HG02973 (cell line): ENCODE measurements at regions not wholly inside any gene's neighbourhood (a gene's known extent, or its start where the extent isn't known, plus 50 kb on each side); places are given as distances from the start of the nearest gene placed in this dataset.

Experiments used
- ATAC-seq: cut with Tn5 transposase; IDR thresholded peaks from one replicate; pipeline ENCODE4 v1.9.1; 2021; ENCODE audit warnings: moderate library complexity; ENCODE audit not compliant: unreplicated experiment

DNA sequence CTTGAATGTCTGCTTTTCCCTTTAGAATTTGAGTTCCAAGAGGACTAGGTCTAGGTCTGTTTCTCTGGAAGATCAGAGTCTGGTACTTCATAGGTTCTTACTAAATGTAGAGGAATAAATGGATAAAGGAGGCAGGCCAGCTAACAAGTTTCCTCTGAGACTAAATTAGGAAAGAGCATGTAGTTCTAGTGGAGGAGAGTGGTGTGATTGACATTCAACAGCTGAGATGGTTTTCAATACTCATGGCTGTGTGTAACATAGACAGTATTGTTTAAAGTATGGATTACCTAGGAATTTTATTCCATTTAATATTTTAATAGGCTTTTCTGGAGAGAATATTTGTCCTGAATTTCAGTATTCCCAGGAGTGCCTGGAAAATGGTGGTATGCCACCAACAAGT is 364.7 kb downstream of the METTL15 start:
- no peak for ATAC-seq

DNA sequence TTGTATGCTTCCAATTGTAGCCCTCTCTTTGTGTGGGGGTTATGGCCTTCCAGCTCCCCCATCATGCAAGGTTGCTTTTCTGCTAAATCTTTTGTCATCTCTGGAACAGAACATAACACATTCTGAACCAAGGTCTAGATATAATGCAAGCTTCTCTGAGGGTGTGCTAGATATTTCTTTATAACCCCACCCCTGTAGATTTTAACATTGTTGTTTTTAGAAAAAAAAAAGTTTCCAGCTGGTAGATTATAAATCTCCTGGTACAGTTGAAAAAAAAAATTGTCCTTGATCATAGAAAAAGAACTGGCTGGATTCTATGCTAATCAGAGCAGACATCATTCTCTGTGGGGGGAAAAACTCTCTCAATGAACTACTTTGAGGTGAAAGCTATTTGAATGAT is 363.3 kb downstream of the METTL15 start:
- ATAC-seq: no peak

DNA sequence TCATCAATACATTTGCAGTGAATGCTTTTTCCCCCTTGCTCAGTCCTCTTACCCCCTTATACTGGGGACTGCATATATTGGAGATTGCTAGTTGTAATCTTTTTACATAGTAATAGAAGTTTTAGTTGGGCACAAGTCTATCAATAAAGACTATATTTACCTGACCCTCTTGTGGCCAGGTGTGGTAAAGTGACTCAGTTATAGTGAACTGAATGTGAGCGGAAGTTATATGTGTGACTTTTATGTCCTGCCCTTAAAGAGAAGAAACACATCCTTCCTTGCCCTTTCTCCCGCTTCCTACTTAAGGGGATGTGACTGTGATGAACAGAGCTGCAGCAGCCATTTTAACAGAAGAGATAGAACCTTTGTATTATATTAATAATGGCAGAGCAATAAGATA is 362.0 kb downstream of the METTL15 start:
- no peak for ATAC-seq

DNA sequence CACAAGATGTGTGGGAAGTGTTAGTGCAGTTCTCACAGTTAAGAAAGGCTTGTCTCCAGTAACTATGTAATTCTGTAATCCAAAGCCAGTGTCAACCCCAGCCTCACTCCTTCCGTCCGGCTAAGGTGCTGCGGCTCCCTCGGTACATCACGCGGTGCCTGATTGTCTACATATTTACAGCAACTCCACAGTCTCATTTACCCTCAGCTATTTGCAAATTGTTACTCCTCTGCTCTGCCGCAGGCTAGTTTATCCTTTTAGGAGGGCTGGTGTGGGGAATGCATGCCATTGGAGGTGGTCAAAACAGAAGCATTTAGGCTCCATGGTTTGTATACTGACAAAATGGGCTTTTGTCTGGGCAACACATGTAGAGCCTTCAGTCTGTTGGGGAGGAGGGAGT is 358.3 kb downstream of the METTL15 start:
- ATAC-seq: no peak

DNA sequence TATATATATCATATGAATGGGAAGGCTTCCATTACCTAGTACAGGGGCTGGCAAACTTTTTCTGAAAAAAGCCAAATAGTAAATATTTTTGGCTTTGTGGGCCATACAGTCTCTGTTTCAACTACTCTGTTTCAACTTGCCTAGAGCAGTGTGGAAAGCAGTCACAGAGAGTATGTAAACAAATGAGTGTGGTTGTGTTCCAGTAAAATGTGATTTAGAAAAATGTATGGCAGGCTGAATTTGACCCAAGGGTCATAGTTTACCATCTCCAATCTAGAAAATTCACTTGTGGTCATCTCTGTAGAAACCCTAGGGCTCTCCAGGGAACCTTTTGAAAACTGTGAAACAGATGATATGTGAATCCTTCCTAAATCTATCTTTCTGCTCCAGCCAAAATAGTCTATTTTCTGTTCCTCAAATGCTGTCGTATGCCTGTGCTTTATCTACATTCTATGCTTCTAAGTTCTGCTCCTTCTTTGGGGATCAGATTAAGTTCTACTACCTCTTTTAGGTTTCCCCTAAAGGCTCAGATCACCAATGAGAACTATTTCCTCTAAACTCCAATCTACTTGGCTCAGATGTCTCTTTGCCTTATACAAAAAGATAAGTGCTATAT is 356.2 kb downstream of the METTL15 start:
- ATAC-seq: no peak

DNA sequence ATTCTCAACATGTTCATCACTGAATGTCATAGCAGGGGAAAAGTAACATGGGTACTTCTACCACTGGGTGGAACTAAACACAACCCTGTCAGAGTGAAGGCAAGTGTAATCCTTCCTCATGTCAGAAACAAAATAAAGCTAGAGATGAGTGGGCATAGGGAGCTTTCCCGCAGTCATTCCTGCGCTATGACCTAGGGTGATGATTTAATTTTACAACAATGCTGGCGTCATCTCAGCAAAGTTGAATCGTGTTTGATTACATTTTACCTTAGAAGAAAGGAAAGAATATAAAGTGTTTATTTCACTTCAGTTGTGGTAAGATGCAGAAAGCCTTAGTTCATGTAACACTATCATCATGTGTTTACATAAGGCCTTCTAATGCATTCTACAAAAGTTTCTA is 355.6 kb downstream of the METTL15 start:
- no peak for ATAC-seq

DNA sequence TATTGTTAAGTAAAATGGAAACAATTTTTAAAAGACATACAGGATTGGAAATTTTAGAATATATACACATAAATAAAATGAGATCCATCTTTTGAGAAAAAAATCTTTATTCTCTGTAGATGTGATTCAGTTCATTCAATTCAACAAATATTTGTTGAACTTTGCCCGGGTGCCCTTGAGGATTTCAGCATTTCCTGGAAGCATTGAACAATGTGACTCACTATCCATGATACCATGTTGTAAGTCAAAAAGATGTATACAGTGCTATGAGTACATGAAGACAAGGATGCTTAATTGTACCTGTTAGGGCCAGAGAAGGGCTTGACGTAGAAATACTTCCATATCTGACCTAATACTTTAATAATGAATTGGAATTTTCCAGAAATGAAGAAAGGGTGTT is 353.7 kb downstream of the METTL15 start:
- ATAC-seq: no peak

DNA sequence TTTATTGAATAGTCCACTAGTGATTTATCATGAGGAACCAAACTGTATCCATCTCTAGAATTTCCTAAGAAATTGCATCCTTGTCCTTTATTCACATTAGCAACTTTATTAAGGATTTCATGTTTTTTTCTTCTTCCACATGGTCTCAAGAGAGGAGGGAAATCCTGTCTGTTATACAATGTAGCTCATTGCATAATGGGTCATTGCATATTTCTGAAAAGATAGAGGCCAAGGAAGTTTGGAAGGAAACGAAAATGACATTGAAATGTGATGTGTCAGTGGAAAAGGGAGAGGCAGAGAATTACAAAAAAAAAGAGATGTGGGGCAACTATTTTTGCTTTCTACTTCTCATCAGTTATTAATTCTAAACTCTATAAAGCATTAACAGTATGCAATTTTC is 353.1 kb downstream of the METTL15 start:
- no peak for ATAC-seq

DNA sequence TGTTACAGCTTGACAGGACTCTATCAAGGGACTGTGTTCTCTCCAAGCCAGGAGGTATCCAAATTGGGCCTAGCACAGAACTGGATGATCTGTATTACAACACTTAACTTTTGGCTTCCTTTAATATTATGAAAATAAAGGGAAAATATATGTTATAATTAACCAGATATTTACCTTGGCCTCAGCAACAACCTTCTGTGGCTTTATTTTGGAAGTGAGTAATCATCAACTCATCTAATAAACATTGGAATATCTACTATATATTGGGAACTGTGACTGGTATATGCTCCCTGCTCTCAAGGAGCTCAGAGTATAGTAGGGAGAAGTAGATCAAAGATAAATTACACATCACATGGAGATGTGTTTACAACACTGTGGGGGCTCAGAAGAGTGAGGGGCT is 352.2 kb downstream of the METTL15 start:
- no peak for ATAC-seq

DNA sequence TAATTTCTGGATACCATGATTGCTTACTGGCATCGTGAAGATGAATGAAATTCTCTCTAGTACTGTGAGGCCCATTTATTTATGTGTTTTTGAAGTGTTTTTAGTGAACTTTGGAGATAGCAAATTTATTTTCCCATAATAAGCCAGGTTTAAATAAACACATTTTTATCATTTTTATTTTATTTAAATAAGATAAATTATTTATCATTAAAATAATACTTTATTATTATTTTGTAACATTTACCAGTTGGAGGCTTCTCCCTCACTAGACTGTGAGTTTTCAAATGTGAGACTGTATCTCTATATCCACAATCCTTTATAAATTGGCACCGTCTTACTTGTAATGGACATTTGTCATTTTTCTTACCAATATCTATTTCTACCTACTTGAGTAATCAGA is 351.7 kb downstream of the METTL15 start:
- ATAC-seq: no peak

DNA sequence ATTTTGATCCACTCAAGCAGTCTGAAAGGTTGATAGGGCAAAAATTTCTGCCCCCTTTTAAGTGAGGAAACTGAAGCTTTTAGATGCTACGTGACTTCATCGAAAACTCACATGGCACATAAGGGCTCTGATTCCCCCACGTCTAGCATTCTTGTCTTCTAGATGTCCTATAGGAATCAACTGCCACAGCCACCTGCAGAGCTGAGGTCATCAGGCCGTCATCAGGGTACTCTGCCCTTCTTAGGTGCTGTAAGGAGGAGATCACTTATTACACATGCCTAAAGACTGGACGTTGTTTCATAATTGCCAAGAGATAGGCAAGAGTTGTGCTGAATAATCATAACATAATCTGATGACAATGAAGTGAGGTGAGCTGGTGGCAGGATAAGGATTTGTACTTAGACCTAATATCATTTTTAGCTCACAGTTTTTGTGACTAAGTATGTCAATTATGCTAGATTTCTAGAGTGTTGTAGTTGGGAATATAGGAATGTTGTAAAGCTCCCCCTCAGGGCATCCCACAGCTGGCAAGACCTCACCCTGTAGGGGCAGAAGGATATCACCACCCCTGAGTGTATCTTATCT is 349.4 kb downstream of the METTL15 start:
- ATAC-seq: no peak

DNA sequence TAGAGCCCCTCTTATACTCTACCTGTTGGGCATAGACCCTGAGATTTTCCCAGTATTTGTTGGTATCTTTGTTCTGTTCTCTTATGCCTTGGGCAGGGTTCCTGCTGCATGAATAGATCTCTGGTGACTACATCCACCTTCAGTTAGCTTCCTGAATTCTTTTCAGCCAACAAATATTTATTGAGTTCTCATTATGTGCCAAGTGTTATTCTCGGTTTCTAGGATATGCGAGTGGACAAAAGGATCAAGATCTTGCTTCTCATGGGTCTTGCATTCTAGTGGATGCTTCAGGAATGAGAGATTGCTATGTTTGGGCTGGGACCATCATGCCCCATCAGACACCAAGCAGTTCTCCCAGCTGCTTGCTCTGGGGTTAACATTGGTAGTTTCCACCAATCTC is 340.0 kb downstream of the METTL15 start:
- no peak for ATAC-seq

DNA sequence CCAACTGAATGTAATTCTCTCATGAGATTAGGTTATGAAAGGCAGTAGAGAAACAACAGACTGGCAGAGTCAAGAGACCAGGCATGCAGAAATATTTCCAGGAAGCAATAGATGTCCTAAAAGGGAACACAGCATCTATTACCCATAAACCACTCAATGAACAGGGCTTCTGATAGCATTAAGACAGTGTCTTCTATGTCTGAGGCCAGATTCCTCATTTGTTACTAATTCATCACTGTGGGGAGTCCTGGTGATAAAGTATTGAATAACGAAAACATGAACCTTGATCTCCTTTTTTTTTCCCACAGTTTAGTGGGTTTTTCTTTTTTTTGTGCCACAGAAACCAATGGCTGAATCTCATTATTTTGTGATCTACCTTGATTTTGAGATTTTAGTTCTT is 339.0 kb downstream of the METTL15 start:
- ATAC-seq: no peak

DNA sequence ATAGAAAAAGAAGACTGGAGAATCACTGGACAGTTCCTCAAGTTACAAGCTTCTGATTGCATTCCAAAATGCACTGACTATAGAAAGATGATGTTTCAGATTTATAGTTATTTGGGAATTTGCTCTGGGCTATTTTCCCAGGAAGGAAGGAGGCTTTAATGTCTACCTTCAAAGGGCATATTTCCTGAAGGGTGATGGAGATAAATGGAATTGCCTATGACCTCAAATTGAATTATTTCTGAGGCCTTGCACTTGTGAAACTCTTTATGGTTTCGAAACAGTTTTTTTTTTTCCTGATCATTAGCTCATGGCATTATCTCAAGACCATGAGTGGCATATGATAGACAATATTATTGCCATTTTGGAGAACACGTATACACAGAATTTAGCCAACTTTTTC is 333.9 kb downstream of the METTL15 start:
- ATAC-seq: no peak

DNA sequence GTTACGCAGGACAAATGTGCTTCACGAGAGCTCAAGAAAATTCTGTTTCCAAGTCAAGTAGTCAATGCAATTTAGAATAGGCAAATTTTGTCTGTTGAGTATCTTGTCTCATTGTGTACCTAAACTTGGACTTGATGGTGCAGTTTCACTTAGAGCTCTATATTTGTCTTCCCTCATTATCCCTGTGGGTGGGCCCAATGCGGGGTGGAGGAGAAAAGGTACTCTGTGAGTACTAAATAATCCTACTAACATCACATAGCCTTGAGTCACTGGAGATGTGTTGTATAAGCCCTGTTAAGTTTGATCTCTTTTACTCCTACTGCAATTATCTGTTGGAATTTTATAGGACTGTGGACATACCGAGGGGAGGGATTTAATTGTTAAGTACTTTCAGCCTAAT is 331.2 kb downstream of the METTL15 start:
- ATAC-seq: no peak

DNA sequence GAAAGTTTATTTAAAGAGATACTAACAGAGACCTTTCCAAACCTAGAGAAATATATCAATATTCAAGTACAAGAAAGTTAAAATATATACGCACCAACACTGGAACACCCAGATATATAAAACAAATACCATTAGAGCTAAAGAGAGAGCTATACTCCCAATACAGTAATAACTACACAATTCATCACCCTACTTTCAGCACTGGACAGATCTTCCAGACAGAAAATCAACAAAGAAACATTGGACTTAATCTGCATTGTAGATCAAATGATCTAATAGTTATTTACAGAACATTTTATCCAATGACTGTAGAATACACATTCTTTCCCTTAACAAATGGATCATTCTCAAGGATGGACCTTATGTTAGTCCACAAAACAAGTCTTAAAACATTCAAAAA is 311.9 kb downstream of the METTL15 start:
- no peak for ATAC-seq

DNA sequence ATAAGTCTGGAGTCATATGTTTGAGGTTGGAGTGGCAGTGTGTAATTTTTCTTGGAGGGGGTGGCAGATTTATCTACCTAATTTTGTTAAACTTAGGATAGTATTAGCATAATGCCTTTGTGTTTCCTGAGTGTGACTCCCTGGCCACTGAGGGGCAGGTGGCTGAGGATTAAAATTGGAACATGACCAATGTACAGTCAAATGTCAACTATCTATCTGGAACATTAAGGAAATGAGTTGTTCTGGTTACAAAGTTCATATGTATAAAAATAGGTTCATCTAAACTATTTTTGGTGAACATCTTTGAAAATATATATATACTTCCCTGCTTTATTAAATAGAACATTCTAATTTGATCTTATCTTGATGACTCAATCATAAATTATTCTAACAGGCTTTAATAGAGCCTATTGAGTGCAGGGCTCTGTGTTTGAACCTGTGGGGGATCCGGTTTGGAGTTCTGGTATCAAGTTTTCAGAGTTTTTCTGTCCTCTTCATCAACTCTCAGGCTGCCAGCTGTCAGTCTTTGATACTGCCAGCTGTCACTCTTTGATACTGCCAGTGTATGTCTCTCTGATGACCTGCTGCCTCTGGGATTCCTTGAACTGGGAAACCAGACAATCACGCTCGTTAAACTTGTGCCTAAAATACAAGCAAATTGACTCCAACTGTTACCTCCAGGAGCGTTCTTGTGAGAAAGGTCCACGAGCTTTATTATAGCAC is 309.6 kb downstream of the METTL15 start:
- no peak for ATAC-seq

DNA sequence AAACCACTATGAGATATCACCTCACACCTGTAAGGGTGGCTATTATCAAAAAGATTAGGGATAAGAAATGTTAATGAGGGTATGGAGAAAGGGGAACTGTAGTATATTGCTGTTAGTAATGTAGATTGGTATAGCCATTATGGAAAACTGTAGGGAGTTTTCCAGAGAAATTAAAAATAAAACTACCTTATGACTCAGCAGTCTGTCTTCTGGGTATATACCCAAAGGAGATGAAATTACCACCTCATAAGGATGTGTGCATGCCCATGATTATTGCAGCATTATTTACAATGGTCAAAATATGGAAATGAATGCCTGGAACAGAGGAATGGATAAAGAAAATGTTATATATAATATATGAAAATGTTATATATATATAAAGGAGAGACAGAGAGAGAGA is 303.8 kb downstream of the METTL15 start:
- ATAC-seq: no peak

DNA sequence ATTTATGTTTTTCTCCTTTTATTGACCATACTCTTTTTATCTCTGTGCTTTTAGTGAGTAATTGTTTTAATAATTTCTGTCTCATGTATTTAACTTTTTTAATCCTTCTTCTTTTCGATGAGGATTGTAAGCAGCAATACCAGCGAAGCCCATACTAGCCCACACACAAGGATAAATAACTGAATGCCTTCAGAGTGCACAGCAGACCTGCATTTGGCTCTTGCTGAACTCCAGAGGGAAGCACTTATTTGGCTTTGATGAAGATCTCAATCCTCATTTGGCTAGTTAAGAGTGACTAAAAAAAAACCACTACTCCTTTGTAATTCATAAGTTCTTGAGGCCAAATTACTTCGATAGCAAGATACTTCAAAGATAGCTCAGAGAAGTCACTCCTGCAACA is 293.3 kb downstream of the METTL15 start:
- ATAC-seq: no peak

DNA sequence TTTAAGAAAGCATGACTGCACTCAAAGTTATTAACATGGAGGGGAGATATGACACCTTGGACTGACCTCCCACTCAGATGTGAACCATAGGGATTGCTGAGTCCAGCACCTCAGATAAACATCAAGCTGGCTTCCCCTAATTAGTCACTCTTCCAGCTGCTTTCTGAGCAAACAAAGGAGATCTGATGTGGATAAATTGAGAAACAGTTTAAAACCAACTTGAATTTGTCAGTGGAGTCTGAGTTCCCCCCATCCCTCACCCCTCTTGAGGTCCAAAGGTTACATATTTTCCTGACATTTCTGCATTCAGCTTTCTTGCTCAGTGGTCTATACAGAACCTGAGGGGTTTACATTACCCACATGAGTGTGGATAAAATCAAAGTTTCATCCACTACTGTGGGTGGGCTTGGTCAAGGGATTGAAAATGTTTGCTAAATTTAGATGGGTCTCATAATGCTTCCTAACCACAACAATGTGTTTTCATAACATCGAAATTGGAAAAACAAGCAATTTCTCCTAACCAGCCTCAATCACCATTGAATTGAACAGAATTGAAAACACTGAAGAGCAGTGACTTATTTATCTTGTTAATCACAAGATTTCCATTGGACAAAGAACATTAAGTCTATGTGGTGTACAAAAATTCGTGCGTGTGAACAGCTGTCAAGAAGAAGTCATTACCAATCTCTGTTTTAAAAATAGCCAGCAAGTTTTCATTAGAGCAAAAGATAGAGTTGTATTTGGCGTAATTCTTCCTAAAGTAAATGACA is 292.3 kb downstream of the METTL15 start:
- ATAC-seq: no peak

DNA sequence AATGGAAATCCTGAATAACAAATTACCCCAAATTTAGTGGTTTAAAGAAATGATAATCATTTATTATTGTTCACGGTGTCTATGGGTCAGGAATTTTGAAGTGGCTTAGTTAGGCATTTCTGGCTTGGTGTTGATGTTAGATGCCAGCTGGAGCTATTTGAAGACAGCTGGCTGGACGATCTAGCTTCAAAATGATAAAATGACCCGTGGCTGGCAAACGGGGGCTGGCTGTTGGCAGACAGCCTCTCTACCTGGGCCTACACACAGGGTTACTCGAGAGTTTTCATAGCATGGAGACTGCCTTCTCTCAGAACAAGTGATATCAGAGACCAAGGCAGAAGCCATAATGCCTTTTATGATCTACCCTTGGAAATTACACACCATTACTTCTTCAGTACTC is 285.2 kb downstream of the METTL15 start:
- no peak for ATAC-seq

DNA sequence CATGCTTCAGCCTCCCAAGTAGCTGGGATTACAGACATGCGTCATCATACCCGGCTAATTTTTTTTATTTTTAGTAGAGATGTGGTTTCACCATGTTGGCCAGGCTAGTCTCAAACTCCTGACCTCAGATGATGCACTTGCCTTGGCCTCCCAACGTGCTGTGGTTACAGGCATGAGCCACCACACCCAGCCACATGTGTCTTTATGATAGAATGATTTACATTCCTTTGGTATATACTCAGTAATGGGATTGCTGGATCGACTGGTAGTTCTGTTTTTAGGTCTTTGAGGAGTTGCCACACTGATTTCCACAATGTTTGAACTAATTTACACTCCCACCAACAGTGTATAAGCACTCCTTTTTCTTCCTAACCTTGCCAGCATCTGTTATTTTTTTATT is 276.2 kb downstream of the METTL15 start:
- no peak for ATAC-seq
